ENCODE measurements at regions not wholly inside any gene's neighbourhood (a gene's known extent, or its start where the extent isn't known, plus 50 kb on each side); places are given as distances from the start of the nearest gene placed in this dataset.
"Not testable (repeated sequence)": the region's sequence is repeated elsewhere in the genome, so short reads cannot be mapped to it uniquely, and the experiment has no call there.

GRCh38 chr4:181018472-181018871 is 1224.7 kb upstream of the TENM3 start:
- no peak for DNase-seq

GRCh38 chr4:181018913-181019312 is 1224.3 kb upstream of the TENM3 start:
- no peak for DNase-seq

- no peak for DNase-seq
Measured at GRCh38 chr4:181020456-181020855, 1222.7 kb upstream of the TENM3 start.

DNA sequence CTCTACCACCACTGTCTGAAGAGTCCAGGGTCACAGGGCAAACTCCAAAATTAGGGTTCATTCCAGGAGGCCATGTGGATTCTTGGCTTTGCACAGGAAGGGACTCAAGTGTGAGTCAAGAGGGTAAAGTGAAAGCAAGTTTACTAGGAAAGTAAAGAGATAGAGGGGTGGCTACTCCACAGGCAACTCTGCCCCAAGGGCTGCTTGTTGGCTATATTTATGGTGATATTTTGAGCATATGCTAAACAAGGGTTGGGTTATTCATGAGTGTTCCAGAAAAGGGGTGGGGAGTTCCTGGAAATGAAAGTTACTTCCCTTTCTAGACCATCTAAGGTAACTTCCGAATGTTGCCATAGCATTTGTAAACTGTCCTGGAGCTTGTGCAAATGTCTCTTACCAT is 1222.0 kb upstream of the TENM3 start:
- DNase-seq = no peak

GRCh38 chr4:181030135-181030921 is 1212.9 kb upstream of the TENM3 start:
- peak; percentile 3 for DNase-seq

- no peak for DNase-seq
Measured at GRCh38 chr4:181030961-181031360, 1212.2 kb upstream of the TENM3 start.

DNA sequence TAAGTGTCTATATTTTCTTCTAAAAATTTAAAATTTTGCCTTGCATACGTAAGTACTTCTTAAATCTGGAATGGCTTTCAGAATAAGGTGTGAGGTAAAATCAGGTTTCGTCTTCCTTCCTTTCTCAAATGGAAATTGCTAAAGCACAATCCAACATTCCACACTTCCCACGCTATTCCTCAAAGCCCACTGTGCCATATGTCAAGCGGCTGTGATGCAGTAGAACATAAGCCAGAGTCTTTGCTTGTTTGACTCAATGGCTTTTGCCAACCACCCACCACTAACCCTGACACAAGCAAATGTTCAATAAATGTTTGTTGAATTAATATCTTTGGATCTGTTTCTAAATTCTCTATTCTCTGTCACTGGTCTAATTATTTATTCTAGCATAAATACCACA is 1199.7 kb upstream of the TENM3 start:
- no peak for DNase-seq

DNA sequence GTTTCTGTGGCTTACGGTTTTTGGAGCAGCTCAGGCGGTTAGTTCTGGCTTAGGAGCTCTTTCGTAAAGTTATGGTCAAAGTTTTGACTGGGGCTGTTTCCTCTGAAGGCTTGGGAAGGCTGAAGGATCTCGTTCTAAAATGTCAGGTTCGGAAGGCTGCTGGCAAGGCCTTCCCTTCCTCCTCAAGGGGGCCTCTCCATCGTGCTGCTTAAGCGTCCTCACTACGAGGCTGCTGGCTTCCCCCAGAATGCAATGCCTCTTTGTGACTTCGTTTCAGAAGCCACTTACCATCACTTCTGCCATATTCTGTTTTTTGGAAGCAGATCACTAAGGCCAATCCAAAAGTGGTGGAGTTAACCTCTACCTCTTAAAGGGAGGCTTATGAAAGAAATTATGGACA is 1196.4 kb upstream of the TENM3 start:
- no peak for DNase-seq

- DNase-seq = no peak
Measured at GRCh38 chr4:181051931-181052330, 1191.3 kb upstream of the TENM3 start.

- DNase-seq = no peak
Measured at GRCh38 chr4:181061787-181062186, 1181.4 kb upstream of the TENM3 start.

- DNase-seq = no peak
Measured at GRCh38 chr4:181063212-181063611, 1180.0 kb upstream of the TENM3 start.

DNA sequence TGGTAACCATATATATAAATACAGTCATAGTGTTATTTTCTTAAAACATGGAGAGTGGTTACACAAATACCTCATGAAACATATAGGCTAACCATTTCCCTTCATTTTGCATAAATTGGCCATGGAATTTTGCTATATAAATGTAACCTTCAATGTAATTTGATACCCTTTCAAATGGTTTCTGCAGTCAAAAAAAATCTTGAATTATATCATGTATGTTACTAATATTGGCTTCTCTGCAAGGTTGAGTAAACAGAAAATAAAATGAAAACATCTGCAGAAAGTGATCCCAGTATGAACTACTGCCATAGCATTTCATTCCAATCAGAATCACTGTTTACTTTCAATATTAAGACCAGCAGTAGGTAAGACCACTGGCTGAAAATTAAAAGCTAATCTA is 1165.9 kb upstream of the TENM3 start:
- DNase-seq = peak; percentile 12

DNA sequence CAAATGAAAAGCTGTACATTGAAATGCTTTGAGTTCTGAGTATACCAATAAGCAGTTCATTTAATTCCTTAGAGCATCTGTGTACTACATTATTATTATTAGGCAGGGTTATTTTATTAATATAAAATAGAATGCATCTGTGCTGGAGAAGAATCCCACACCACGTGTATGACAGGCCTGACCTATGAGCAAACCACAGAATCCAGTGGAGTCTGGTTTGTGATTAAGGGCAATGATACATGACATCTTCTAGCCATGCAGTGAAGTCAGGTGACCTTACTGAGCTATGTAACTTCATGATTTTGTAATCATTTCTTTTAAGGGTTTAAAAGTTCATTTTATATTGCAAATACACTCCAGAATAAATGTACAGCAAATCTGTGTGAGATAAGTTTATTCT is 1165.0 kb upstream of the TENM3 start:
- DNase-seq = no peak

GRCh38 chr4:181083757-181084361 is 1159.3 kb upstream of the TENM3 start:
- DNase-seq = no peak

- peak; percentile 9 for DNase-seq
Measured at GRCh38 chr4:181085557-181085956, 1157.6 kb upstream of the TENM3 start.

DNA sequence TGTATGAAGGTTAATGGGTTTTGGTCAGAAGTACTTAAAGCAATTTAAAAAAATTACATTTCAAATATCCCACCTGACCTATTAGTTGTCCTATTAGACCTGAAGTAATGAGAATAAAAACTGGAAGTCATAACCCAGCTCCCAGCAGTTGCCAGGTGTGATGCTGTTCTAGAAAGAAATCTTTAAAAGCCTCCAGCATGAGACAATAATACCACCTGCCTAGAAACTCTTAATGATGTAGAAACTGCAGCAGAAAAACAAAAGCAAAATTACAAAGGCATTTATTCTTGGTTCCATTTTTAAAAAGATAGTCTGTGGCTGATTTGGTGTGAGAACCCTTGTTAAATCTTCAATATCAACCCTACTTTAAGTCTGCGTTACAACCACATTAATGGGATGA is 1137.7 kb upstream of the TENM3 start:
- no peak for DNase-seq

GRCh38 chr4:181106398-181106797 is 1136.8 kb upstream of the TENM3 start:
- DNase-seq = no peak

DNA sequence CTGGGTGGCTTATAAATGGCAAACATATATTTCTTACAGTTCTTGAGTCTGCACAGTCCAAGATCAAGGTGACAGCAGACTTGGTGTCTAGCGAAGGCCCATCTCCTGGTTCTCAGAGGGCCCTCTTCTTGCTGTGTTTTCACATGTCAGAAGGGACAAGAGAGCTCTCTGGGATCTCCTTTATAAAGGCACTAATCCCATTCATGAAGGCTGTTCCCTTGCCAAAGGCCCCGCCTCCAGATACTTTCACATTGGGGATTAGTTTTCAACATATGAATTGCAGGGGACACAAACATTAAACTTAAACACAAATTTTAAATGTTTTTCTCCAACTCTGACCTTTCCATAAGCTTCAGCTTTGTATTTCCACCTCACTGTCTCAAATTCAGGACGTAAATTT is 1135.0 kb upstream of the TENM3 start:
- DNase-seq = no peak

DNA sequence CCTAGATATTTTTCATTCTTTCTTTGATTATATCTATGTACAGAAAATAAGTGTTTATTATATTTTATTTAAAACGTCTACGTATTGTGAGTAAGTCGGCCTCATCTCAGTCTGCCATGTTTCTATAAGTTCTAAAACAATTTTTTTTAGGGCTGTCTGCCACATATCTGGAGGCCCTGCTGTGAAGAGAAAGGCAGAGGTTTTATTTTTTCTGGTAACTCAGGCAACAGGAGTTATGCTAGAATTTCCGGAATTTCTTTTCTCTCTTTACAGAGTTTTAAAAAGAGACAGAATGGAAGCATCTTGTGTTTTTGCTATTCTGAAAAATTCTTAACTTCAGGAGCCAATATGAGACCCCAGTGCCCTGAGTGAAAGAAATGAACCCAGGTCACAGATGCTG is 1124.0 kb upstream of the TENM3 start:
- DNase-seq = peak; percentile 11

GRCh38 chr4:181121733-181122132 is 1121.5 kb upstream of the TENM3 start:
- no peak for DNase-seq

DNA sequence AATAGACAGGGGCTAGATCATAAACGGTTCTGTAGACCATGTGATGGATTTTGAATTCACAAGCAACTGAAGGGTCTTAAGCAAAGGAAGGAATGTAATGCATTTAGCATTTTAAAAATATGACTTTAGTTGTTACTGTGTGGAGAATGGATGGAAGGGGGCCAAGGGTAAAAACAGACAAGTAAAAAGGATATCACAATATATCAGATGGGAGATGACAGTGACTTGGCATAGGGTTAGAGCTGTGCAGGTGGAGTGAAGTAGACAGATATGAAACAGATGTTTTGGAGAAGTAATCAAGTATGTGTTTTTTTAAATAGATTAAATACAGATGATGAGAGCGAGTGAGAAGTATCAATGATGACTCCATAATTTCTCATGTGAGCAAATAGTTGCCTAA is 1116.0 kb upstream of the TENM3 start:
- peak; percentile 44 for DNase-seq

GRCh38 chr4:181130317-181130716 is 1112.9 kb upstream of the TENM3 start:
- DNase-seq = not testable (repeated sequence)

- no peak for DNase-seq
Measured at GRCh38 chr4:181137351-181137750, 1105.9 kb upstream of the TENM3 start.

DNA sequence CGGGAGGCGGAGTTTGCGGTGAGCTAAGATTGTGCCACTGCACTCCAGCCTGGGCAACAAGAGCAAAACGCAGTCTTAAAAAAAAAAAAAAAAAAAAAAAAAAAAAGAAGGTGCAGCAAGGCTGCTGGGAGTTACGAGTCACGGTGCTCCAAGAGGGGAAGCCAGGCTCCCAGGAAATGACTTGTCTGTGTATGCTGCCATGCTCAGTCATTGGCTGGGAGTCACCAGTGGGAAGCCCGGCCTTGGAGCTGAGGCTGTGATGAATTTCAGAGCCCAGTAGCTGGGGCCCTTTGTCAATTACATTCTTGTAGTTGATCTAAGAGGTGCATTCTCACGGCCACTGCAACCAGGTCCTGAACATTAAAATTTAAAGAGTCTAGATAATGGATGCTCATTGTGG is 1105.1 kb upstream of the TENM3 start:
- DNase-seq = no peak
